ENCODE measurements at regions not wholly inside any gene's neighbourhood (a gene's known extent, or its start where the extent isn't known, plus 50 kb on each side); places are given as distances from the start of the nearest gene placed in this dataset.

DNA sequence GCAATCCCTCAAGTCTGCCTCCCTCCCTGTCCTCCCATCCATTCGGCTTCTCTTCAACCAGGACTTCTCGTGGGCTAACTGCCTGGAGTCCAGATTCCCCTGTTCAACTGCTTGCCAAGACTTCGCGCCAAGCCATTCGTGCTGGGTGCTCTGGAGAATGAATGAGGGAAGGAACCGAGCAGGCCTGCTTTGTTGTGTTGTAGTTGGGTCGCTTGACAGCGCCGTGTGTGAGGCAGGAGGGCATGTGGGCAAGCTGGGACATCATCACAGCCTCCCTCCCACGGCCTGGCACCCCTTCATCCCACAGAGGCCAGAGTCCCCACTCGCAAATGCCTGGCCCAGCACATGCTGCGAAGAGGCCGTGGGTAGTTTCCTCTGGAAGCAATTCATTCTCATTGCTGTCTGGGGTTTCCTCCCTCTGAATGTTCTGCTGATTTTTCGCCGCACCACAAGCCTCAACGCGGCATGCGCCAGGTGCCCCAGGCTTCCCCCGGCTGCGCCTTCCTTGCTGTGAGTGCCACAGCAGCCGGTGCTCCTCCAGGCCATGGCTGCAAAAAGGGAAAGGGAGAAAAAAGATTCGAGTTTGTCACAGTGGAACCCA is 336.0 kb downstream of the QKI start:
- no peak for ATAC-seq
- in situ Hi-C loops (cut with MboI) = no loop called here
- H3K36me3 ChIP-seq (ENCODE audit: control insufficient read depth, insufficient read depth, low read length) = no peaks in the 10 kb centered on the region
- peaks cover 0 to 14% of the 10 kb centered on the region in 2 experiments; a peak in 4 of 5 replicates for H3K4me1 ChIP-seq (replicated peaks in 1 of 2; ENCODE audit: control insufficient read depth in 2 of 2, insufficient read depth in 2 of 2, low read length in 2 of 2)
- CTCF ChIA-PET (ENCODE audit: low intra/inter-chr PET ratio) = no interaction called here
- no peak overlapping the region for H3K4me3 ChIP-seq
- peaks cover 5 to 35% of the 10 kb centered on the region in 2 experiments; a peak in 4 of 5 replicates for H3K27me3 ChIP-seq (ENCODE audit: control insufficient read depth in 2 of 2, insufficient read depth in 2 of 2, low read length in 2 of 2)
- no peaks in the 10 kb centered on the region for H3K79me2 ChIP-seq (ENCODE audit: control insufficient read depth, insufficient read depth, low read length)
- no peaks in the 10 kb centered on the region for H4K20me1 ChIP-seq (replicated peaks; ENCODE audit: control insufficient read depth, insufficient read depth, low read length)
- no peak for FAIRE-seq
- no TSS peak for BruUV-seq (replicated peaks)
- H3K4me2 ChIP-seq (ENCODE audit: insufficient read depth, low read length) = no peak overlapping the region; the same call in 1 of the 2 replicates
- no peak overlapping the region for H3K27ac ChIP-seq (ENCODE audit: extremely low read depth, low read depth, low read length)
- TF ChIP-seq STAT5B (CRISPR knock-in tag; IDR thresholded peaks at IDR 0.05) = no peak
- TF ChIP-seq, protein P1, sequence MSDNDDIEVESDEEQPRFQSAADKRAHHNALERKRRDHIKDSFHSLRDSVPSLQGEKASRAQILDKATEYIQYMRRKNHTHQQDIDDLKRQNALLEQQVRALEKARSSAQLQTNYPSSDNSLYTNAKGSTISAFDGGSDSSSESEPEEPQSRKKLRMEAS (CRISPR knock-in tag; IDR thresholded peaks at IDR 0.05) = peak; percentile 10; the same call in 1 of the 2 replicates
- H3K9me1 ChIP-seq (ENCODE audit: control insufficient read depth, insufficient read depth, low read length) = no peaks in the 10 kb centered on the region
- H3K9ac ChIP-seq (ENCODE audit: insufficient read depth in 1 of 2, low read depth in 2 of 2, low read length in 2 of 2) = peak overlapping the region in 1 of 2 experiments; percentile 28; a peak in 1 of 4 replicates
- POLR2A ChIA-PET = interaction anchor here (1.3 kb wide), 1 partner anchor 27 kb away, joined by 4 read pairs; no protein-coding TSS in a partner anchor
- H3K9me3 ChIP-seq (replicated peaks; ENCODE audit: control insufficient read depth, insufficient read depth, low read depth, low read length) = peaks cover 9% of the 10 kb centered on the region; the same call in 1 of the 2 replicates
- no peak for DNase-seq (ENCODE audit: extremely low read depth in 1 of 4, low spot score in 3 of 4)
- intact Hi-C loops (cut with micrococcal nuclease) = no loop called here
- 0 out of 2 replicates have a peak overlapping the region, but pooled peaks have one; percentile 23 for H2AFZ ChIP-seq (ENCODE audit: low read depth, low read length)
- 41% methylated on average over 22 of the region's 22 CpGs for WGBS (ENCODE audit: insufficient coverage, low coverage, missing lambda C conversion rate)

DNA sequence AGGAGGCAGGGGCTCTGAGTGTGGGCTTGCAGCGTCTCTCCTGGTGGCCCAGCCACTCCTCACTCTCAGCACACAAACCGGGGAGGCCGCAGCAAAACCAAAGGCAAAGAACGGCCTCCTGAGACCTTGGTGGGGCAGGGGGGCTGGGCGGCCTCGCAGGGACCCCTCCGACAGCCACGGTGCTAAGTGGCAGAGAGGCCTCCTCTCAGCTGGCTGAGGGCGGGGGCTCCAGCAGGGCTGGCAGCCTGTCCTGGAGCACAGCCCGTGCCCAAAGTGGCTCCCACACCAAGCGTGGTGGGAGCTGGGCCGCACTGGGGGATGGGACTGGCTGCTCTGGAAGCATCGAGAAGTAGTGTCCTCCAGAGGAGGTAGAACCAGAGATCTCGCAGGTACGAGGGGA is 334.4 kb downstream of the QKI start:
- FAIRE-seq = no peak
- no peak overlapping the region for H3K4me3 ChIP-seq
- in situ Hi-C loops (cut with MboI) (no loop called here), intact Hi-C loops (cut with micrococcal nuclease) (no loop called here)
- ATAC-seq = no peak
- peaks cover 8 to 48% of the 10 kb centered on the region in 2 experiments; a peak in 4 of 5 replicates for H3K27me3 ChIP-seq (ENCODE audit: control insufficient read depth in 2 of 2, insufficient read depth in 2 of 2, low read length in 2 of 2)
- H3K4me2 ChIP-seq (ENCODE audit: insufficient read depth, low read length) = no peak overlapping the region
- ChIA-PET POLR2A (interaction anchor here (0.5 to 1.3 kb wide), 3 partner anchors 10 to 280 kb away, joined by 3 to 4 read pairs (median 3); no protein-coding TSS in a partner anchor), CTCF (ENCODE audit: low intra/inter-chr PET ratio) (no interaction called here)
- no peak overlapping the region for H3K27ac ChIP-seq (ENCODE audit: extremely low read depth, low read depth, low read length)
- H3K4me1 ChIP-seq (replicated peaks in 1 of 2; ENCODE audit: control insufficient read depth in 2 of 2, insufficient read depth in 2 of 2, low read length in 2 of 2) = peaks cover 0 to 20% of the 10 kb centered on the region in 2 experiments; a peak in 4 of 5 replicates
- no peak overlapping the region for H3K9ac ChIP-seq (ENCODE audit: insufficient read depth in 1 of 2, low read depth in 2 of 2, low read length in 2 of 2)
- TF ChIP-seq LCOR (CRISPR knock-in tag; IDR thresholded peaks at IDR 0.05) = no peak
- TF ChIP-seq RBFOX2 (IDR thresholded peaks at IDR 0.05; ENCODE audit: low read depth, low read length) = no peak
- TF ChIP-seq BRF1 (IDR thresholded peaks at IDR 0.05; ENCODE audit: borderline replicate concordance, extremely low read depth, insufficient read length) = no peak
- no peak for TF ChIP-seq RFX7 (CRISPR knock-in tag; IDR thresholded peaks at IDR 0.05)
- TF ChIP-seq FOXJ3 (CRISPR knock-in tag; IDR thresholded peaks at IDR 0.05) = no peak
- no peak for TF ChIP-seq RBM34 (IDR thresholded peaks at IDR 0.05; ENCODE audit: borderline replicate concordance, insufficient read depth, low read length)
- no peak for TF ChIP-seq ZNF274 (IDR thresholded peaks at IDR 0.05; ENCODE audit: borderline replicate concordance, low read depth, low read length)
- no peak for TF ChIP-seq SETDB1 (IDR thresholded peaks at IDR 0.05; ENCODE audit: low read length)
- TF ChIP-seq HCFC1 (IDR thresholded peaks at IDR 0.05; ENCODE audit: low read depth, low read length) = no peak
- TF ChIP-seq FOXA3 (CRISPR knock-in tag; conservative IDR thresholded peaks at IDR 0.05 in 1 of 2, IDR thresholded peaks at IDR 0.05 in 1 of 2) = no peak
- no peak for TF ChIP-seq SMAD1 (IDR thresholded peaks at IDR 0.05; ENCODE audit: low read depth, low read length, partially characterized antibody)
- no TSS peak for BruUV-seq (replicated peaks)
- no peaks in the 10 kb centered on the region for H3K79me2 ChIP-seq (ENCODE audit: control insufficient read depth, insufficient read depth, low read length)
- H4K20me1 ChIP-seq (replicated peaks; ENCODE audit: control insufficient read depth, insufficient read depth, low read length) = no peaks in the 10 kb centered on the region
- peak overlapping the region; percentile 13; the same call in 1 of the 2 replicates for H2AFZ ChIP-seq (ENCODE audit: low read depth, low read length)
- no peaks in the 10 kb centered on the region for H3K9me1 ChIP-seq (ENCODE audit: control insufficient read depth, insufficient read depth, low read length)
- DNase-seq (ENCODE audit: extremely low read depth in 1 of 4, low spot score in 3 of 4) = no peak
- WGBS (ENCODE audit: insufficient coverage, low coverage, missing lambda C conversion rate) = 23% methylated on average over 15 of the region's 15 CpGs
- no peaks in the 10 kb centered on the region for H3K36me3 ChIP-seq (ENCODE audit: control insufficient read depth, insufficient read depth, low read length)
- H3K9me3 ChIP-seq (replicated peaks; ENCODE audit: control insufficient read depth, insufficient read depth, low read depth, low read length) = peaks cover 9% of the 10 kb centered on the region; the same call in 1 of the 2 replicates

Data from K562 (cell line).